ENCODE measurements at regions not wholly inside any gene's neighbourhood (a gene's known extent, or its start where the extent isn't known, plus 50 kb on each side); places are given as distances from the start of the nearest gene placed in this dataset.
"Not testable (repeated sequence)": the region's sequence is repeated elsewhere in the genome, so short reads cannot be mapped to it uniquely, and the experiment has no call there.

- not testable (repeated sequence) for DNase-seq
Observed at GRCh38 chr1:206314951-206315636, 111.8 kb downstream of the SRGAP2 start.

DNA sequence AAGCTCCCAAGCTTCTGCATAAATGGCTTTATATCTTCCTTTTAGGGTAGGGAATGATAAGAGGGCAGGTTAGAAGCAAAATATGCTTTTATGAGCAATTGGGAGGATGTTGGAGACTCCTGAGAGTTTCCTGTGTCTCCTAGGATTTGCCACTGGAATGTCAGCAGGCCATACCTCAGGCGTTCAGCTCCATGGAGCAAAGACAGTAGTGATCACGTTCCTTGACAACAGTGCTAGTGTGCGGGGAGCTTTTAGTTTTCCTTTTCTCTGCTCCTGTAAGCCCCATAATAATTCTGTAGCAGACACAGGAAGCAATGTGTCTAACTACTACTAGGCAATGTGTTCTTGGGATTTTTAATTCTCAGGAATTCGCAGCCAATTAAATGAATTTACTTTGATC is 113.6 kb downstream of the SRGAP2 start:
- DNase-seq, result not testable (repeated sequence)

- not testable (repeated sequence) for DNase-seq
Observed at GRCh38 chr1:206317878-206318514, 114.7 kb downstream of the SRGAP2 start.

- not testable (repeated sequence) for DNase-seq
Observed at GRCh38 chr1:206320227-206320626, 116.9 kb downstream of the SRGAP2 start.

- not testable (repeated sequence) for DNase-seq
Observed at GRCh38 chr1:206326159-206326939, 123.0 kb downstream of the SRGAP2 start.

DNA sequence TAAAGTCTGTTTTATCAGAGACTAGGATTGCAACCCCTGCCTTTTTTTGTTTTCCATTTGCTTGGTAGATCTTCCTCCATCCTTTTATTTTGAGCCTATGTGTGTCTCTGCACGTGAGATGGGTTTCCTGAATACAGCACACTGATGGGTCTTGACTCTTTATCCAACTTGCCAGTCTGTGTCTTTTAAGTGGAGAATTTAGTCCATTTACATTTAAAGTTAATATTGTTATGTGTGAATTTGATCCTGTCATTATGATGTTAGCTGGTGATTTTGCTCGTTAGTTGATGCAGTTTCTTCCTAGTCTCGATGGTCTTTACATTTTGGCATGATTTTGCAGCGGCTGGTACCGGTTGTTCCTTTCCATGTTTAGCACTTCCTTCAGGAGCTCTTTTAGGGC is 128.3 kb downstream of the SRGAP2 start:
- not testable (repeated sequence) for DNase-seq

DNA sequence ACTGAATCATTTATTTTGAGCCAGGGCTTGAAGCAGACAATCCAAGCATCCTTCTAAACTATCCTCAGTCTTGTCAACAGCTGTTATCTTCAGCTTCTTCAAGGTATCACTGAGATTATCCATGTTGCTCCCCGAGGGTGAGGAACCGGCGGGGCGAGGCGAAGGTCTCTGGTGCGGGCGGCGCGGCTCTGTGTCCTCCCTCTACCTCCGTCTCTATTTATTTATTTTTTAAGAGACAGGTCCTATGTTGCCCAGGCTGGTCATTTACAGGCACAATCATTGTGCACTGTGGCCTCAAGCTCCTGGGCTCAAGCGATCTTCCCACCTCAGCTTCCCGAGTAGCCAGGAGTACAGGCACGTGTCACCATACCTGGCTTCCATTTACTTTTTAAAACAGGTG is 130.0 kb downstream of the SRGAP2 start:
- not testable (repeated sequence) for DNase-seq

DNA sequence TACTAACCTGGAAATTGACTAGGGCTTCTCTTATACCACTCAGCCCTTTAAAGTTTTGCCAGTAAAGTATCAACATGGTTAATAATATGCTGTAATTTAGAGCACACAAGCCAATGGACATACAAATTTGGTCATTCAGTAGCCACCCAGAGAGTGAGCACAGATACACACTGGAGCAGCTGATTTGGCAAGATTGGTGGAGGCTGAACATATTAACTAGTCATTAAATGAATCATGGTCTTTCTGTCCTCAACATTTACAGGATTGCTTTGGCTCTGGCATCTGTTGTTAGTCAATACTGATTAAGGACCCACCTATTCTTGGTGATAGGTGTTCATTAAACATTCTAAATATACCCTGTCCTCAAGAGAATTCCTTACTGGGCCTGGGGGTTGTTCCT is 130.6 kb downstream of the SRGAP2 start:
- not testable (repeated sequence) for DNase-seq

GRCh38 chr1:206334481-206334880 is 131.1 kb downstream of the SRGAP2 start:
- DNase-seq, result not testable (repeated sequence)

GRCh38 chr1:206335162-206335561 is 131.8 kb downstream of the SRGAP2 start:
- DNase-seq, result not testable (repeated sequence)

GRCh38 chr1:206335875-206336846 is 132.8 kb downstream of the SRGAP2 start:
- not testable (repeated sequence) for DNase-seq

GRCh38 chr1:206337024-206337423 is 133.3 kb upstream of the IKBKE start:
- DNase-seq, result not testable (repeated sequence)

- DNase-seq, result not testable (repeated sequence)
Observed at GRCh38 chr1:206350493-206351275, 119.6 kb upstream of the IKBKE start.

DNA sequence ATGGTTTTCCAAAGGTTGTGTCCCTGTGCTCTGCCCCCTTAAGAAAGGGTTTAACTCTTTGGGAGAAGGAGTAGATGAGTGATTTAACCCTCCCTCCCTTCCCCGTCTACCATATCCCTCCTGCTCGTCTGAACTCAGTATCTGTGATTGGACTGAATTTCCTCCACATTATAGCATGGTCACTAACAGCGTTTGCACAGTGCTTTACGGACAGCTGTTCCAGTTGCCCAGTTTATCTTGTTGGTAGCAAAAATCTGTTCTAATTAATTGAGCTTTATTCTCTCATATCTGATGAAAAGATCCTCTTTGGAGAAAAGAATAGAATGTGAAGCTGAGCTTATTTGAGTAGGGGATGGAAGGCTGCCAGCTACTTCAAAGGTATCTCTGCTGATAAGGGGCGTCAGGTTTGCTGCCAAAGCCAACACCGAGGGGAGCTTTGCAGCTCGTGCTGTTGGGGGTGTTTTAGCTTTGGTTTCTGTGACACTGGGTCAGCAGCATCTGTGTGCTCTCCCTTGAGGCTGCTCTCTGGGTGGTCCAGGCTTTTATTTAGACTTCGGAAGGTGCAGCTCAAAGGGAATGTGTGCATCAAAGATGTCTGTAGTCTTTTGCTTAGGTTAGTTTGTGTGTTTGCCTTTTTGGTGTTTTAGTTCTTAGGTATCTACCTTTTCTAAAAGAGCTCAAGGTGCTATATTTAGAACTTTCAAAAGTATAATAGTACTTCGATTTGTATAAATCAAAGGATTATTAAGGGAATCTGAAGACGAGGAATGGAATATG is 118.8 kb upstream of the IKBKE start:
- not testable (repeated sequence) for DNase-seq

GRCh38 chr1:206356310-206356709 is 114.0 kb upstream of the IKBKE start:
- not testable (repeated sequence) for DNase-seq

GRCh38 chr1:206357962-206358361 is 112.3 kb upstream of the IKBKE start:
- not testable (repeated sequence) for DNase-seq

GRCh38 chr1:206358771-206359170 is 111.5 kb upstream of the IKBKE start:
- DNase-seq, result not testable (repeated sequence)

DNA sequence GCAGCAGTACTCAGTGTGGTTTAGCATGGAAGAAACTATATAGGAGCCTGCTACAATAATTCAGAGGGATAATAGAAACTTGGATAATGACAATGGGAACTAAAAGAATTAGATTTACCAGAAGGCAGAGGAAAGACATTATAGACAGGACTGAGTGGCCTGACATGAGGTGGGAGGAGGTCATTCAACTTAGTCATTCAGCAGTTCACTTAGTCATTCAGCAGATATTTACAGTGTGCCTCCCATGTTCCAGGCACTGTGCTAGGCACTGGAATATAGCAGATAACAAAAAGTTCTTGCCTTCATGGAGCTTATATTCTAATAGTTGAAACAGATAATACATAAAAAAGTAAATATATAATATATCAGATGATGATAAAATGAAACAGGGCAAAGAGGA is 110.9 kb upstream of the IKBKE start:
- DNase-seq, result not testable (repeated sequence)

- DNase-seq, result not testable (repeated sequence)
Observed at GRCh38 chr1:206361978-206362543, 108.2 kb upstream of the IKBKE start.

DNA sequence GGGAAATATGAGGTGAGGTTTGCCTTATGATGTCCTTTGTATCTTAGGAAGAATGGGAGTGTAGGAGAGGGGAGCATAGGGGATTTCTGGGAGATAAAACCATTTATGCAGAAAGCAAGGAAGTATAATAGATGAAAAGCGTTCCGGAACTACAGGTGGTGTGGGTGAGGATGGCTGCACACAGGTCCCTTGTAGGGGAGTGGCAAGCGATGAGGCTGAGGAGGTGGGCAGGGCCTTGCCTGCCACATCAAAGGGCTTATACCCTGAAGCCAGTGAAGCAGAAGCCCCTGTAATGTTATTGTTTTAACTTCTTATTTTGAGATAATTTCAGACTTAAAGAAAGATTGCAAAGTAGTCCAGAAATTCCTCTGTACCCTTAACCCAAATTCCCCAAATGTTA is 107.3 kb upstream of the IKBKE start:
- not testable (repeated sequence) for DNase-seq
